Lower leg skin (tissue), 3 donors: ENCODE measurements at regions not wholly inside any gene's neighbourhood (a gene's known extent, or its start where the extent isn't known, plus 50 kb on each side); places are given as distances from the start of the nearest gene placed in this dataset.

Source experiments
- CTCF ChIP-seq, 3 donors: fragments of 450-650 bp; IDR thresholded peaks; one replicate each; pipeline ENCODE4 v1.5.1; 2016; ENCODE audit warnings: antibody characterized with exemption in 3 of 3, mild to moderate bottlenecking in 3 of 3, moderate library complexity in 2 of 3
- POLR2A ChIP-seq, 2 donors: fragments of 450-650 bp; IDR thresholded peaks; one replicate each; pipeline ENCODE4 v1.6.1; 2016 to 2017; ENCODE audit warnings: antibody characterized with exemption in 2 of 2, mild to moderate bottlenecking in 1 of 2, moderate library complexity in 1 of 2

GRCh38 chr4:12975511-12975910, 508.6 kb downstream of the RAB28 start:
- TF ChIP-seq CTCF (IDR thresholded peaks at IDR 0.05): no peak
- no peak for TF ChIP-seq POLR2A (IDR thresholded peaks at IDR 0.05)
